ENCODE measurements at regions not wholly inside any gene's neighbourhood (a gene's known extent, or its start where the extent isn't known, plus 50 kb on each side); places are given as distances from the start of the nearest gene placed in this dataset.
"Not testable (repeated sequence)": the region's sequence is repeated elsewhere in the genome, so short reads cannot be mapped to it uniquely, and the experiment has no call there.

DNA sequence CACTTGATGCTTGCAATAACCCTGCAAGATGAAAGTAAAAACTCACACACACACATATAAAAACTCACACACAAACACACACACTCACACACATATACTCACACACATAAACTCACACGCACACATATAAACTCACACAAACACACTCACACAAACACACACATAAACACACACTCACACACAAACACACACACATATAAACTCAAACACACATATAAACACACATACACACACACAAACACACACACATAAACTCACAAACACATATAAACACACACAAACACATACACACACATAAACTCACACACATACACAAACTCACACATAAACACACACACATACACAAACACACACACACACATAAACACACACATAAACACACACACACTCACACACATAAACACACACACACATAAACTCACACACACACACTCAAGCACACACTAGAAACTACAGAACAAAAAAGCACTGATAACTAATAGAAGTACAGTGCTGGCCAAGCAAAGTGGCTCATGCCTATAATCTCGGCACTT, 117.7 kb upstream of the TEKT4 start:
- Histone ChIP-seq H3K27me3 (ENCODE audit: insufficient read depth, low read length) (no peaks in the 10 kb centered on the region), H3K9ac (ENCODE audit: low read depth, low read length) (no peak overlapping the region), H3K4me3 (ENCODE audit: low read length) (no peak overlapping the region), H3K4me1 (ENCODE audit: insufficient read depth, low read length) (no peaks in the 10 kb centered on the region), H3K9me3 (ENCODE audit: insufficient read depth, low read depth, low read length) (peaks cover 84% of the 10 kb centered on the region), H3K36me3 (ENCODE audit: insufficient read depth, low read length) (no peaks in the 10 kb centered on the region), H3K27ac (ENCODE audit: low read depth, low read length) (no peak overlapping the region)
- WGBS: 90% methylated on average over 2 of the region's 2 CpGs

DNA sequence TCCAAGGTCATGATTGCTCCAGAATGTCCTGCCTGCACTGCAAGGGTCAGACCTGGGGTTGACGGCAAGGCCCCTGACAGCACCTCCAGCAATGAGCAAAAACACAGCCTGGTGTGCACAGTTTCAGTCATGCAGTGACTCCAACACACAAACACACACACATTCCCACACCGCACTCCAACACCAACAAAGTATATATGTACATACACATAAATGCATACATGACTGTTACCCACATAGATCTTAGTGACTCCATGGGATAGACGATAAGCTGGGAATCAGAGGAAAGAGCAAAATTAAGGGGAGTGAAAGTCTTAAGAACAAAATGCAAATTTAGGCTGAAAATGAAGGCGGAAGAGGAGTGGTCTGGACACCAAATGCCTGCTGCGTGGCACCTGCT, 112.7 kb upstream of the TEKT4 start:
- Histone ChIP-seq H3K36me3 (ENCODE audit: insufficient read depth, low read length) (no peaks in the 10 kb centered on the region), H3K9ac (ENCODE audit: low read depth, low read length) (no peak overlapping the region), H3K27ac (ENCODE audit: low read depth, low read length) (no peak overlapping the region), H3K27me3 (ENCODE audit: insufficient read depth, low read length) (no peaks in the 10 kb centered on the region), H3K9me3 (ENCODE audit: insufficient read depth, low read depth, low read length) (peaks cover 90% of the 10 kb centered on the region), H3K4me3 (ENCODE audit: low read length) (no peak overlapping the region), H3K4me1 (ENCODE audit: insufficient read depth, low read length) (no peaks in the 10 kb centered on the region)
- WGBS: 85% methylated on average over 5 of the region's 5 CpGs

DNA sequence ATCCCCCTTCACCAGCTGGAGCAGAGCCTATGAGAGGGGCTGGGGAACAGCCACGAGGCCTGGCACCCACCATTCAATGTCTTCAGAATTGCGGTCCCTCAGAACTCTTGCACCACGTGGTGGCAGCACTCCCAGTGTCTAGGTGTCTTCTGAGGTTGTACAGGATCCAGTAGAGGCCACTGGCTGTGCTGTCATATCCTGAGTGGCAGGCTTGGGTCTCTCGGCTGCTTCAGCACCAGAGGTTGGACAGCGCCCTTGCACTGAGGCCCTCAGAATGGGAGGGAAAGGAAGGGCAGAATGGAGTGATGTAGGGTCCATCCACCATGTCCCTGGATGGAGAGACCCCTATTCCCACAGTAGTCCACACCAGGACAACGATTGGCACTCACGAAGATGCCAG, 112.0 kb upstream of the TEKT4 start:
- Histone ChIP-seq H3K4me3 (ENCODE audit: low read length) (no peak overlapping the region), H3K27ac (ENCODE audit: low read depth, low read length) (no peak overlapping the region)
- WGBS: 75% methylated on average over 7 of the region's 7 CpGs

DNA sequence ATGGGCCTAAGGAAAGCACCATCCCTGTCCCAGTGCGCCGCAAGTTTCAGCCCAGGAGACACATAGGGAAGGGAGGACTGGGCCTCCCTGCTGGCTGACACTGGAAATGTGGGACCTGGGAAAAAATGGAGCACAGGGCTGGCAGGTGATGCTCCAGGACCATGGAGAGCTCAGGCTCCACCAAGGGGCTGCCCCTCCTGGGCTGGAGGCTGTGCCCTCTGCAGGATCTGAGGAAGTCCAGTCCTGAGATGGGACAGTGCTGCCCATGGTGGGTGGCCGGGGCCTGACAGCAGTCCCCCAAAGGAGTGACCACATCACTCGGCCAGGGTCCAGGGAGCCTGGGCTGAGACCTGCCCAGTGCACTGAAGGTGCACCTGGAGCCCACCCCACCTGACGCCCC, 108.6 kb upstream of the TEKT4 start:
- no peaks in the 10 kb centered on the region for H3K27me3 ChIP-seq (ENCODE audit: insufficient read depth, low read length)

More for the DNA sequence above, 112.0 kb upstream of the TEKT4 start:
- Histone ChIP-seq H3K4me1 (ENCODE audit: insufficient read depth, low read length) (no peaks in the 10 kb centered on the region), H3K36me3 (ENCODE audit: insufficient read depth, low read length) (no peaks in the 10 kb centered on the region), H3K27me3 (ENCODE audit: insufficient read depth, low read length) (no peaks in the 10 kb centered on the region), H3K9ac (ENCODE audit: low read depth, low read length) (no peak overlapping the region), H3K9me3 (ENCODE audit: insufficient read depth, low read depth, low read length) (peaks cover 89% of the 10 kb centered on the region)

DNA sequence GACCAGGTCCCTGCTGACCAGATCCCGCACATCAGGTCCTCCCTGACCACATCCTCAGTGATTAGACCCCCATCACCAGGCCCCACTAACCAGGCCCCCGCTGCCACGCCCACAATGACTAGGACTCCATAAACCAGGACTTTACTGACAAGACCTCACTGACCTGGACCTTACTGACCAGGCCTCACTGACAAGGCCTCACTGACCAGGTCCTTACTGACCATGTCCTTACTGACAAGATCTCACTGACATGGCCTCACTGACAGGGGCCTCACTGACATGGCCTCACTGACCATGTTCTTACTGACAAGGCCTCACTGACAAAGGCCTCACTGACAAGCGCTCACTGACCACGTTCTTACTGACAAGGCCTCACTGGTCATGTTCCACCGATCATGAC, 107.9 kb upstream of the TEKT4 start:
- Histone ChIP-seq H3K36me3 (ENCODE audit: insufficient read depth, low read length) (no peaks in the 10 kb centered on the region), H3K27ac (ENCODE audit: low read depth, low read length) (no peak overlapping the region), H3K4me3 (ENCODE audit: low read length) (no peak overlapping the region), H3K9ac (ENCODE audit: low read depth, low read length) (no peak overlapping the region), H3K27me3 (ENCODE audit: insufficient read depth, low read length) (no peaks in the 10 kb centered on the region), H3K4me1 (ENCODE audit: insufficient read depth, low read length) (no peaks in the 10 kb centered on the region), H3K9me3 (ENCODE audit: insufficient read depth, low read depth, low read length) (peaks cover 89% of the 10 kb centered on the region)
- WGBS: 85% methylated on average over 6 of the region's 6 CpGs

More for the DNA sequence above, 108.6 kb upstream of the TEKT4 start:
- no peaks in the 10 kb centered on the region for H3K36me3 ChIP-seq (ENCODE audit: insufficient read depth, low read length)
- no peaks in the 10 kb centered on the region for H3K4me1 ChIP-seq (ENCODE audit: insufficient read depth, low read length)
- peaks cover 91% of the 10 kb centered on the region for H3K9me3 ChIP-seq (ENCODE audit: insufficient read depth, low read depth, low read length)
- 79% methylated on average over 5 of the region's 5 CpGs for WGBS
- no peak overlapping the region for H3K4me3 ChIP-seq (ENCODE audit: low read length)
- no peak overlapping the region for H3K9ac ChIP-seq (ENCODE audit: low read depth, low read length)
- H3K27ac ChIP-seq (ENCODE audit: low read depth, low read length): no peak overlapping the region

DNA sequence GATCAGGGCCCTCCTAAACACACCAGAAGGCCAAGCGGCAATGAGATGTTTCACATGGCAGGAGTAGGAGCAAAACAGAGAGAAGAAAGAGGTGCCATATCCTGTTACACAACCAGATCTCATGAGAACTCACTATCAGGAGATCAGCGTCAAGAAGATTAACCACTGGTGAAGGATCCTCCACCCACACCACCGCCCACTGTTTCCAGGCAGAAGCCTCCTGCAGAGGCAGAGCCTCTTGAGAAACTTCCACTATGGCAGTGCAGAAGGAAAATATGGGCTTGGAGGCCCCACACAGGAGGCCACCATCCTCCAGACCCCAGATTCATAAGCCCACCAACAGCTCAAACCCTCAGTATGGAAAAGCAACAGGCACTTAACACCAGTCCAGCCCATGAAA, 106.9 kb upstream of the TEKT4 start:
- 85% methylated on average over 3 of the region's 3 CpGs for WGBS
- H3K9me3 ChIP-seq (ENCODE audit: insufficient read depth, low read depth, low read length): peaks cover 88% of the 10 kb centered on the region

DNA sequence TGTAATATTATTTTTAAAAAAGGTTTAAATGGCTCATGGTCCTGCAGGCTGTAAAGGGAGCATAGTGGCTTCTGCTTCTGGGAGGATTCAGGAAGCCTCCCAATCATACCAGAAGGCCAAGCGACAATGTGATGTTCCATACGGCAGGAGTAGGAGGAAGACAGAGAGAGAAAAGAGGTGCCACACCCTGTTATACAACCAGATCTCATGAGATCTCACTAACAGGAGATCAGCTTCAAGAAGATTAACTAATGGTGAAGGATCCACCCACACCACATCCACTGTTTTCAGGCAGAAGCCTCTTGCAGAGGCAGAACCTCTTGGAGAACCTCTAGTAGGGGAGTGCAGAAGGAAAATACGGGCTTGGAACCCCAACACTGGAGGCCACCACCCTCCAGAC, 103.9 kb upstream of the TEKT4 start:
- no peak overlapping the region for H3K9ac ChIP-seq (ENCODE audit: low read depth, low read length)
- 67% methylated on average over 1 of the region's 3 CpGs for WGBS
- H3K27me3 ChIP-seq (ENCODE audit: insufficient read depth, low read length): no peaks in the 10 kb centered on the region
- H3K9me3 ChIP-seq (ENCODE audit: insufficient read depth, low read depth, low read length): peaks cover 88% of the 10 kb centered on the region
- H3K36me3 ChIP-seq (ENCODE audit: insufficient read depth, low read length): no peaks in the 10 kb centered on the region
- H3K4me1 ChIP-seq (ENCODE audit: insufficient read depth, low read length): no peaks in the 10 kb centered on the region
- H3K4me3 ChIP-seq (ENCODE audit: low read length): no peak overlapping the region
- no peak overlapping the region for H3K27ac ChIP-seq (ENCODE audit: low read depth, low read length)

More for the DNA sequence above, 106.9 kb upstream of the TEKT4 start:
- not testable (repeated sequence) for H3K4me1 ChIP-seq (ENCODE audit: insufficient read depth, low read length); H3K27ac ChIP-seq (ENCODE audit: low read depth, low read length); H3K9ac ChIP-seq (ENCODE audit: low read depth, low read length); H3K36me3 ChIP-seq (ENCODE audit: insufficient read depth, low read length); H3K4me3 ChIP-seq (ENCODE audit: low read length); H3K27me3 ChIP-seq (ENCODE audit: insufficient read depth, low read length)

DNA sequence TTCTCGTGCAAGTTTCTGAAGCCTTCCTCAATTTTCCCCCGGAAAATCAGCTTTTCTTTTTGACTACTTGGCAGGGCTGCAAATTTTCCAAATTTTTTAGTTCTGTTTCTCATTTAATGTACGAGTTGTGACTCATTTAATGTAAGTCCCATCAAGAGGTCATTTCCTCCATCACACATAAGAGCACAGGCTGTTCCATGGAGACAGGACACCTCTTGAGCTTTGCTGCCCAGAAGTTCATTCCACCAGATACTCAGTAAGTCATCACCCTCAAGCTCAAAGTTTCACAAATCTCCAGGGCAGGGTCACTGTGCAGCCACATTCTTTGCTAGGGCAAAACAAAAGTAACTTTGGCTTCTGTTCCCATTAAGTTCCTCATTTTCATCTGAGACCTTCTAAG, 101.5 kb upstream of the TEKT4 start:
- H3K27me3 ChIP-seq (ENCODE audit: insufficient read depth, low read length): no peaks in the 10 kb centered on the region
- H3K4me3 ChIP-seq (ENCODE audit: low read length): no peak overlapping the region
- no peak overlapping the region for H3K27ac ChIP-seq (ENCODE audit: low read depth, low read length)
- no peaks in the 10 kb centered on the region for H3K4me1 ChIP-seq (ENCODE audit: insufficient read depth, low read length)
- H3K9me3 ChIP-seq (ENCODE audit: insufficient read depth, low read depth, low read length): peaks cover 89% of the 10 kb centered on the region
- H3K36me3 ChIP-seq (ENCODE audit: insufficient read depth, low read length): no peaks in the 10 kb centered on the region
- 83% methylated on average over 3 of the region's 3 CpGs for WGBS
- no peak overlapping the region for H3K9ac ChIP-seq (ENCODE audit: low read depth, low read length)

DNA sequence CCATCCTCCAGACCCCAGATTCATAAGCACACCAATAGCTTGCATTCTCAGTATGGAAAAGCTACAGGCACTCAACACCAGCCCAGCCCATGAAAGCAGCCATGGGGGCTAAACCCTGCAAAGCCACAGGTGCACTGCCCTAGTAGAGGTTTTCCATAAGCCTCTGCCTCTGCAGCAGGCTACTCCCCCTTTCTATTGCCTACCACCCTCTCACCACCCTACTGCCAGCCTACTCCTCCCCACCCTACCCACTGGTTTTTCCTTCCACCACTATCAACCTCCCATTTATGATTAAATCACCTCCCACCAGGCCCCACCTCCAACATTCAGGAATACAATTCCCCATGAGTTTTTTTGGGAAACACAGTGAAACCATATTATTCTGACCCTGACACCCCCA, 96.4 kb upstream of the TEKT4 start:
- Histone ChIP-seq H3K9me3 (ENCODE audit: insufficient read depth, low read depth, low read length) (peaks cover 86% of the 10 kb centered on the region), H3K27me3 (ENCODE audit: insufficient read depth, low read length) (no peaks in the 10 kb centered on the region), H3K4me1 (ENCODE audit: insufficient read depth, low read length) (no peaks in the 10 kb centered on the region), H3K36me3 (ENCODE audit: insufficient read depth, low read length) (no peaks in the 10 kb centered on the region), H3K9ac (ENCODE audit: low read depth, low read length) (no peak overlapping the region), H3K4me3 (ENCODE audit: low read length) (no peak overlapping the region), H3K27ac (ENCODE audit: low read depth, low read length) (no peak overlapping the region)

DNA sequence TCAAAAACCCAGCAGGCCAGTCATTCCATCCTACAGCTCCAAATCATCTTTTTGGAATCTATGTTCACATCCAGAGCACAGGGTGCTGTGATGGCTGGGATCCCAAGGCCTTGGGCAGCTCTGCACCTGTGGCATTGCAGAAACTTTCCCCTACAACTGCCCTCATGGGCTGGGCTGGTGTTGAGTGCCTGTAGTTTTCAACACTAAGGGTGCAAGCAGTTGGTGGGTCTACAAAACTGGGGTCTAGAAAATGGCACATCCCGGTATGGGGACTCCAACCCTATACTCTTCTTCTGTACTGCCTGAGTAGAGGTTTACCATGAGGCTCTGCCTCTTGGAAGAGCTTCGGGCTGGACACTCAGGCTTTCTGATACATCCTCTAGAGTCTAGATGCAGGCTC, 95.2 kb upstream of the TEKT4 start:
- Histone ChIP-seq H3K27me3 (ENCODE audit: insufficient read depth, low read length) (no peaks in the 10 kb centered on the region), H3K4me3 (ENCODE audit: low read length) (no peak overlapping the region), H3K4me1 (ENCODE audit: insufficient read depth, low read length) (no peaks in the 10 kb centered on the region), H3K9ac (ENCODE audit: low read depth, low read length) (no peak overlapping the region), H3K36me3 (ENCODE audit: insufficient read depth, low read length) (no peaks in the 10 kb centered on the region), H3K9me3 (ENCODE audit: insufficient read depth, low read depth, low read length) (peaks cover 81% of the 10 kb centered on the region), H3K27ac (ENCODE audit: low read depth, low read length) (no peak overlapping the region)
- 79% methylated on average over 2 of the region's 2 CpGs for WGBS

DNA sequence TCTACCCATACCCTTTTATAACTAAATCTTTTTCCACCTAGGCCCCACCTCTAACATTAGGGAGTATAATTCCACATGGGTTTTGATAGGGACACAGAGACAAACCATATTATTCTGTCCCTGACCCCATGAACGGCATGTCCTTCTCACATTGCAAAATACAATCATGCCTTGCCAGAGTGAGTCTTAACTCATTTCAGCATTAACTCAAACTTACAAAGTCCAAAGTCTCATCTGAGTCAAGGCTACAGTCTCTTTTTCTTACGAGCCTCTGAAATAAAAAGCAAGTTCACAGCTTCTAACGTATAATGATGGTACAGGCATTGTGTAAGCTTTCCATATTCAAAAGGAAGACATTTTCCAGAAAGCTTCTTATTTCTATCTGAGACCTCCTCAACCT, 86.1 kb upstream of the TEKT4 start:
- not testable (repeated sequence) for H3K27ac ChIP-seq (ENCODE audit: low read depth, low read length); H3K36me3 ChIP-seq (ENCODE audit: insufficient read depth, low read length); H3K27me3 ChIP-seq (ENCODE audit: insufficient read depth, low read length); H3K4me3 ChIP-seq (ENCODE audit: low read length); H3K4me1 ChIP-seq (ENCODE audit: insufficient read depth, low read length); H3K9ac ChIP-seq (ENCODE audit: low read depth, low read length)
- peaks cover 65% of the 10 kb centered on the region for H3K9me3 ChIP-seq (ENCODE audit: insufficient read depth, low read depth, low read length)
- WGBS: 76% methylated on average over 3 of the region's 3 CpGs

DNA sequence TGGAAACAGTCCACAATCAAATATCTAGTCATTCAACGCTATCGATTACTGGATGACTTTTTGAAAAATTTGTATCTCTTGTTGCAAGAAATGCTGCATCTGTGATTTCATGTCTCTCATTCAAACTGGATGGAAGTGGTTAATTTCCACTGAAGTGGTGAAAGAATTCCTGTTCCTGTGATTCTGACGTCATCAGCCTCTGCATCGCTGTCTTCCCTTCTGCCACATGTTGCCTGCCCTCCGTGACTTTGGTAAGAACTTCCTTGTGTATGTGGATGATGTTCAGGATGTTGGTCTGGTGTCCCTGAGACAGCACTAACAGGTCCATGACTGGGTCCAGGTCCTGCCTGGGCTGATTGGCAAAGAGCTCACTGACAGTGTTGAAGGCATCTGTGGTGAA, 84.8 kb upstream of the TEKT4 start:
- not testable (repeated sequence) for H3K36me3 ChIP-seq (ENCODE audit: insufficient read depth, low read length); H3K27me3 ChIP-seq (ENCODE audit: insufficient read depth, low read length); H3K4me3 ChIP-seq (ENCODE audit: low read length); H3K27ac ChIP-seq (ENCODE audit: low read depth, low read length); H3K4me1 ChIP-seq (ENCODE audit: insufficient read depth, low read length); H3K9ac ChIP-seq (ENCODE audit: low read depth, low read length)
- peaks cover 67% of the 10 kb centered on the region for H3K9me3 ChIP-seq (ENCODE audit: insufficient read depth, low read depth, low read length)
- 87% methylated on average over 5 of the region's 5 CpGs for WGBS

Data from HUES64 (cell line).